ENCODE measurements at regions not wholly inside any gene's neighbourhood (a gene's known extent, or its start where the extent isn't known, plus 50 kb on each side); places are given as distances from the start of the nearest gene placed in this dataset.
"Not testable (repeated sequence)": the region's sequence is repeated elsewhere in the genome, so short reads cannot be mapped to it uniquely, and the experiment has no call there.

DNA sequence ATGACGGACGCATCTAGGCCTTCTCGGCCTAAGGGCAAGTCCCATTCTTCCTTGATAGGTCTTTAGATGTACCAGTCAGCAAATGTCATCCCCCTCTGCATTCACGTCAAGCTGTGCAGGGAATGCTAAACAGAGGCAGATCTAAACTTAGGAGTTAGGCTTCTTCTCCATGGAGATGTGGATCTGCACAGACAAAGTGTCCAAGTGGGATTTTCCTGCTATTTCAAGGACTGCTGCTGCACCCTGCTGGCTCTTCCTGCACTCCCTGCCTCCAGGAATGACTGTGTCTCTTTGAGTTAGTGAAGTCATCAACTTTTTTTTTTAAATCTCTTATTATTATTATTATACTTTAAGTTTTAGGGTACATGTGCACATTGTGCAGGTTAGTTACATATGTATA is 73.4 kb upstream of the SAMD11 start:
- DNase-seq, result not testable (repeated sequence)

DNA sequence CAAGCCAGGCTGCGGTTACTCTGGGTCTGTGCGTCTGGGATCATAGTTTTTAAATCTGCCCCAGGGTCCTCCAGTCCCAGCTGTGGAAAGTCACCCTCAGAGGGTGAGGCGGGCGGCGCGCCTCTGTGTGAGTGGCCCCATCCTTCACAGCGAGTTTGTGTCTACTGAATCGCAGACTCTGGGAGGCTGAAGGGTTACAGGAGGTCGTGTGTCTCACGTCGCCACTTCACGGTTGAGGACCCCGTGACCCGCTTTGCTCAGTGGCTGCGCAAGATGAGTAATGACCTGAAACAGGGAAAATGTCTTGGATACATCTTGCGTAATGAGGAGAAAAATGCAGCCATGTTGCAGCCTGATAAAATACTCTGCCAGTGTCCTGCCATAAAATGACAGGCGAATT is 72.3 kb upstream of the SAMD11 start:
- not testable (repeated sequence) for DNase-seq

GRCh38 chr1:851841-852240 is 71.9 kb upstream of the SAMD11 start:
- DNase-seq, result not testable (repeated sequence)

- not testable (repeated sequence) for DNase-seq
Observed at GRCh38 chr1:855202-855981, 68.3 kb upstream of the SAMD11 start.

- not testable (repeated sequence) for DNase-seq
Observed at GRCh38 chr1:856541-857057, 67.1 kb upstream of the SAMD11 start.

- not testable (repeated sequence) for DNase-seq
Observed at GRCh38 chr1:857926-858648, 65.6 kb upstream of the SAMD11 start.

GRCh38 chr1:858649-859041 is 65.1 kb upstream of the SAMD11 start:
- DNase-seq, result peak; percentile 49

- DNase-seq, result not testable (repeated sequence)
Observed at GRCh38 chr1:860941-861340, 62.8 kb upstream of the SAMD11 start.

- DNase-seq, result no peak
Observed at GRCh38 chr1:861714-862113, 62.0 kb upstream of the SAMD11 start.

- not testable (repeated sequence) for DNase-seq
Observed at GRCh38 chr1:862601-863000, 61.1 kb upstream of the SAMD11 start.

GRCh38 chr1:865633-866032 is 58.1 kb upstream of the SAMD11 start:
- not testable (repeated sequence) for DNase-seq

DNA sequence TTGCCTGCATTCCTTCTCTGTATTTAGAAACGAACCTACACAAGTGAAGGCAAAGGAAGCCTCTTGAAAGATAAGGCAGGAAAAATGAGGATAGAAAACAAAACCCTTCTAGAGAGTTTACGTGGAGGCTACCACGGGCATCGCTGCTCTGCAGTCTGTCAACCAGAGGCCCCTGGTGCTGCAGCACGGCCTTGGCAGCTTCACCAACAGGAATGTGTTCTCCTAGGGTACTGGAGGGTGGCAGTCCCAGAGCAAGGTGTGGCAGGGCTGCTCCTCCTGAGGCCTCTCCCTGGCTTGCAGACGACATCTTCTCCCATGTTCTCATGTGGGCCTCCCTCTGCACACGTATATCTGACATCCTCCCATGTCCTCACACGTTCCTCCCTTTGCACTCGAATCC is 57.6 kb upstream of the SAMD11 start:
- DNase-seq, result no peak

DNA sequence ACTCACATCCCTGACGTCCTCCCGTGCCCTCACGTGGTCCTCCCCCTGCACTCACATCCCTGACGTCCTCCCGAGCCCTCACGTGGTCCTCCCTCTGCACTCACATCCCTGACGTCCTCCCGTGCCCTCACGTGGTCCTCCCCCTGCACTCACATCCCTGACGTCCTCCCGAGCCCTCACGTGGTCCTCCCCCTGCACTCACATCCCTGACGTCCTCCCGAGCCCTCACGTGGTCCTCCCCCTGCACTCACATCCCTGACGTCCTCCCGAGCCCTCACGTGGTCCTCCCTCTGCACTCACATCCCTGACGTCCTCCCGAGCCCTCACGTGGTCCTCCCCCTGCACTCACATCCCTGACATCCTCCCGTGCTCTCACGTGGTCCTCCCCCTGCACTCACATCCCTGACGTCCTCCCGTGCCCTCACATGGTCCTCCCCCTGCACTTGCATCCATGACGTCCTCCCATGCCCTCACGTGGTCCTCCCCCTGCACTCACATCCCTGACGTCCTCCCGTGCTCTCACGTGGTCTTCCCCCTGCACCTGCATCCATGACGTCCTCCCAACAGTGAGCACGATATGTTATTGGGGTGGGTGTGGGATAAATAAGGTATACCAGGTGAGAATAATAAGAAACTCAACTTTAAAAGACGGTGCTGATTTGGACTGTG is 57.0 kb upstream of the SAMD11 start:
- not testable (repeated sequence) for DNase-seq

DNA sequence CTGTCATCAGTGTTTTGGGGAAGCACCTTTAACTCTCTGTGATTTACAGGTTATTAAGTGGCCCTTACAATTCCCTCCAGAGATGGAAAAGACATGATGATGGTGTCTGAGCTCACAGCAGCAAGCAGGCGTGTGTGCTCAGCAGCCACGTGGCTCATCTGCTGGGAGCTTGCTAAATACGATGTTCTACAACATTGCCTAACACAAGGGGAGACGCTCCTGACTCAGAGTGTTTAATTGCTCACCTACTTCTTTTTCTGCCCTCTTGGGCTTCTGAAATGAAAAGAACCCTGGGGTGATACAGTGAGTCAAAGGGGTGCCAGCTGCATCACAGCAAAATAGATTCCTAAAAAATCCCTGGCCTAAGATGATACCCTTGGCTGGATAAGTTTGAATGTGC is 56.2 kb upstream of the SAMD11 start:
- DNase-seq, result not testable (repeated sequence)

DNA sequence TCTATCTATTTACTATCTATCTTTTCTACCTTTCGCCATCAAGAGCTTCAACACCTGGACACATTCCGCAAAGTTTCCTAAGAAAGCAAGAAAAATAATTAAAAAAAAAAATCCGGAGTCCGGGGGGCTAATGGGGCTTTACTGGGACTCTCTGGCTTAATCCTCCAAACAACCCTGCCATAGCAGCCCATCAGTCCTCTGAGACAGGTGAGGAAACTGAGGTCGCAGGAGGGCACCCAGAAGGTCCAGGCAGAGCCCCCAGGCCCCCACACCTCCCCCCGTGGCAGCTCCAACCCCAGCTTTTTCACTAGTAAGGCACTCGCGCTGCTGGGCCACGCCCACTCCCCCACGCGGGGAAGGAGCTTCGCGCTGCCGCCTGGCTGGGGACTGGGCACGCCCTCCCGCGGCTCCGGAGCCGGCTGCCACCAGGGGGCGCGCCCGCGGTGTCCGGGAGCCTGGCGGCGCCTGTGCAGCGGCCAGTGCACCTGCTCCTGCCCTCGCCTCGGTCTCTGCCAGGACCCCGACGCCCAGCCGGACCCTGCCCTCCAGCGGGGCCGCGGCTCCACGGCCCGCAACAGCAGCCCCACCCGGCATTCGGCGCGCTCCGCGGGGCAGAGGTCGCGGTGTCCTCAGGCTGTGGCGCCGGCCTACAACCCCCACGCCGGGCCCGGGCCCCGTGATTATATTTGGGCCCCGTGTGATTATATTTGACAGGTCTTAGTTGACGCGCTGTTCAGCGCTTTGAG is 54.1 kb upstream of the SAMD11 start:
- DNase-seq, result peak; percentile 14
